Activated naive CD8-positive, alpha-beta T cell treated with anti-CD3 and anti-CD28 coated beads, Interleukin-2, amount 10 ng/mL, durations not matched to agents 7 days and 5 days (primary cell): ENCODE measurements at regions not wholly inside any gene's neighbourhood (a gene's known extent, or its start where the extent isn't known, plus 50 kb on each side); places are given as distances from the start of the nearest gene placed in this dataset.

Experiments
- ATAC-seq: fragments of 150-1000 bp; cut with Tn5 transposase; one replicate; pipeline ENCODE4 v1.10.0; 2021; ENCODE audit warnings: low read depth, moderate library complexity
- POLR2A ChIA-PET: fragments of 350-600 bp; sonication (Branson Sonifier 250); formaldehyde crosslinking; loops from one replicate; lab custom pipeline; 2021; ENCODE audit warnings: antibody characterized with exemption; lab: Charles Lee
- DNase-seq: peaks from one replicate; pipeline ENCODE4 v3.0.0; 2021
- H3K27ac Mint-ChIP-seq: one replicate; pipeline ENCODE4 v1.8.0; 2022; ENCODE audit warnings: mild to moderate bottlenecking, mixed read lengths
- H3K27me3 Mint-ChIP-seq: one replicate; pipeline ENCODE4 v1.8.0; 2022; ENCODE audit warnings: mild to moderate bottlenecking, moderate library complexity, mixed read lengths
- H3K36me3 Mint-ChIP-seq: one replicate; pipeline ENCODE4 v1.8.0; 2021; ENCODE audit warnings: mild to moderate bottlenecking, mixed read lengths
- H3K4me1 Mint-ChIP-seq: one replicate; pipeline ENCODE4 v1.8.0; 2021; ENCODE audit warnings: mixed read lengths
- H3K4me3 Mint-ChIP-seq: one replicate; pipeline ENCODE4 v1.8.0; 2022; ENCODE audit warnings: mild to moderate bottlenecking, moderate library complexity, mixed read lengths
- H3K9me3 Mint-ChIP-seq: one replicate; pipeline ENCODE4 v1.8.0; 2021; ENCODE audit warnings: mixed read lengths

DNA sequence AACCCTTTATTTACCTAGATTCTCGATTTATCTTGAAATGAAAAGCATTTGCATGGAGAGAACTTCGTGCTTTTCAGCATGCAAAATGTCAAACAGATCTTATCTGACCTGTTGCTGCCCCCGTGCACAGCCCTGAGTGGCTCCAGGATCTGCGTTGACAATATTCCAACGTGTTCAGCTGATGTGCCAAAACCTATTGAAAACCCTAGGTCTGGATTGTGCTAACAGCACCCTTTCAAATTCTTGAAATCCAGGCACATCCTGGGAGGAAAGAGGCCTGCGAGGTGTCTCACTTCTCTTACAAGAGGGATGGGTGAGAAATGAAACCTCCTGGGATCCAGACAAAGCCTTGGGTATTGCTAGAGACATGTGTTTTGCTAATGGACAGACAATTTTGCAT is 231.8 kb downstream of the MAP2K4 start:
- Mint-ChIP-seq H3K27ac (no peak overlapping the region), H3K4me1 (no peaks in the 10 kb centered on the region), H3K36me3 (no peaks in the 10 kb centered on the region), H3K9me3 (no peaks in the 10 kb centered on the region), H3K27me3 (no peaks in the 10 kb centered on the region), H3K4me3 (no peak overlapping the region)
- DNase-seq (no peak), ATAC-seq (no peak)
- POLR2A ChIA-PET, result no interaction called here

DNA sequence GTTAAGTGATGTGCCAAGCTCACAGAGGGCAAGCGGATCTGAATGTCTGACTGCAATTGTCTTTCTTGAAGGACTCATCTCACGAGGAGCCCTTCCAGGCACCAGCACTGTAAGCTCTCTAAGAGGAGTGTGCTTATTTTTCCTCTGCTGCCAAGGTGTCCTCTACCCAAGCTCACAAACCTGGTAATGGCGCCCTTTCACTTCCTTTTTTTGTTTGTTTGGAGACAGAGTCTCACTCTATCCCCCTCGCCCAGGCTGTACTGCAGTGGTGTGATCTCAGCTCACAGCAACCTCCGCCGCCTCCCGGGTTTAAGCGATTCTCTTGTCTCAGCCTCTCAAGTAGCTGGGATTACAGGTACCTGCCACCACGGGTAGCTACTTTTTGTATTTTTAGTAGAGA is 233.8 kb downstream of the MAP2K4 start:
- ATAC-seq, result no peak
- H3K4me3 Mint-ChIP-seq, result no peak overlapping the region
- POLR2A ChIA-PET, result no interaction called here

DNA sequence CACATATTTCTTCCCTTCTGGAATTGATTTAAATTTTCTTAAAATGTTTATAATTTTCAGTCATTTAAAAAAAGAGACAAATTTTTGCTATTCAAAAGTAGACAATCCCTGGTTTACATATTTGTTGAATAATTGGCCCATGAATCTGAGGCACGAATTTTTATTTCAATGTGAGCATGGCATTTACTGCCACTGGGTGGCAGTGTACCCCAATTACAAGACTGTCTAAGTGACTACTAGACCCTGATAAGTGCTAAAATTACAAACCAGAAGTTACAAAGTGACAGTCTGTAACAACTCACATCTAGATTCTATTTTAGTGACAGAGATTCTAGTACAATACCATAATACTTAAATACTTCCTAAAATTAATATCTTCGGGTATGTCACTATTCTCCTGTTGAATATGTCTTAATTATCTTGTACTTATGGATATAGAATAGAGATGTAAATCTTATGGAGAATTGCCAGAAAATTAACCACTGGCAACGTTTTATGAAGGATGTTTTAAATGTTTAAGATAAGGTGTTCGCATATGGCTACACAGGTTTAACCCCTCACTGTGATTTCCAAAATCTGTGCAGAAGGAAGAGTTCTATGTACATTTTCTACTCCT is 235.8 kb downstream of the MAP2K4 start:
- no peaks in the 10 kb centered on the region for H3K27me3 Mint-ChIP-seq
- no peaks in the 10 kb centered on the region for H3K4me1 Mint-ChIP-seq
- no peak overlapping the region for H3K4me3 Mint-ChIP-seq
- H3K27ac Mint-ChIP-seq, result no peak overlapping the region
- DNase-seq, result no peak
- POLR2A ChIA-PET, result no interaction called here
- H3K36me3 Mint-ChIP-seq, result no peaks in the 10 kb centered on the region
- ATAC-seq, result no peak
- no peaks in the 10 kb centered on the region for H3K9me3 Mint-ChIP-seq

More for the DNA sequence above, 233.8 kb downstream of the MAP2K4 start:
- Mint-ChIP-seq H3K4me1 (no peaks in the 10 kb centered on the region), H3K27me3 (no peaks in the 10 kb centered on the region), H3K27ac (no peak overlapping the region), H3K9me3 (no peaks in the 10 kb centered on the region), H3K36me3 (no peaks in the 10 kb centered on the region)
- no peak for DNase-seq

DNA sequence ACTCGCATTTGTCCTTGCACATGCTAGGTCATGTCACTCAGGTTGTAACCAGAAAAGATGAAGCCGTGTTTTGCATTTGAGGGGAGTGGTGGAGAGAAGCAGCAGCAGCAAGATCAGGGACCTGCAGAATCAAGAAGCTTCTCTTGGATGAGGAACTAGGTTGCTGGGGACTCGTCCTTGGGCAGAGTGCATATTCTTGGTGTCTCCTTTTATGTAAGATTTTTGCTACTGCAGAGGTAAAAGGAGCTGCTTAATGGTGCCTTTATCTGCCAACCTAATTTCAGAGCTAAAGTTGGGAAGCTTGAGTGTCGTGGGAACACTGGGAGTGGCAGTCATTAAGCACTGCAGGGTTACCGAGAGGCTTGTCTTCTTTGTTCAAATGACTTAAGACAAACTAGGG is 236.5 kb downstream of the MAP2K4 start:
- H3K27ac Mint-ChIP-seq, result no peak overlapping the region
- no peaks in the 10 kb centered on the region for H3K36me3 Mint-ChIP-seq
- no peak overlapping the region for H3K4me3 Mint-ChIP-seq
- DNase-seq (no peak), ATAC-seq (no peak)
- no peaks in the 10 kb centered on the region for H3K9me3 Mint-ChIP-seq
- H3K27me3 Mint-ChIP-seq, result no peaks in the 10 kb centered on the region
- no peaks in the 10 kb centered on the region for H3K4me1 Mint-ChIP-seq
- POLR2A ChIA-PET, result no interaction called here

DNA sequence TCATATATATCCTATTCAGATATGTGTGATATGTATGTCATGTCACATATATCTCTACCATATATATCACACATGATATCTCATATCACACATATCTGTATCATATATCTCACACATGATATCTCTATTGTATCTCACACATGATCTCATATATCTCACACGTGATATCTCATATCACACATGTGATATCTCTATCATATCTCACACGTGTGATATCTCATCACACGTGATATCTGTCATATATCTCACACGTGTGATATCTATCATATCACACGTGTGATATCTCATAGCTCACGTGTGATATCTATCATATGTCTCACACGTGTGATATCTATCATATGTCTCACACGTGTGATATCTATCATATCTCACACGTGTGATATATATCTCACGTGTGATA is 240.7 kb downstream of the MAP2K4 start:
- no peaks in the 10 kb centered on the region for H3K27me3 Mint-ChIP-seq
- H3K4me3 Mint-ChIP-seq, result no peak overlapping the region
- H3K4me1 Mint-ChIP-seq, result no peaks in the 10 kb centered on the region
- H3K9me3 Mint-ChIP-seq, result peaks cover 1% of the 10 kb centered on the region
- POLR2A ChIA-PET, result no interaction called here
- DNase-seq, result no peak
- H3K36me3 Mint-ChIP-seq, result no peaks in the 10 kb centered on the region
- no peak overlapping the region for H3K27ac Mint-ChIP-seq
- ATAC-seq, result no peak

DNA sequence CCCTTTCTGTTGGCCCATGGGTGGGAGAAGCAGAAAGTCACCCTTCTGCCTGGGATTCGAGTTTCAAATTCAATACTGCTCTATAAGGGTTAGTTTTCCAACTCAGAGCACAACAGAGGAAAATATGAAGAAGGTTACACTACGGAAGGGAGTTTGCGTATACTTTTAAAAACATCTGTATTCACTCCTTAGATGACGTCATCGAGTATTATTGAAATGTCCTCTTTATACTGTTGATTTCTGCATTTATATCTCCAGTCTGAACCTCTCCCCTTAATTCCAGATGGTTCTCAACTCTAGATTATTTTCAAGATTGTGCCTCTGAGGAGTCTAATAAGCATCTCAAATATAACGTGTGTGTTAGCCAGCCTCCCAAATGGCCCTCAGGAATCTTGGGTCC is 249.1 kb downstream of the MAP2K4 start:
- DNase-seq, result no peak
- no peaks in the 10 kb centered on the region for H3K9me3 Mint-ChIP-seq
- H3K36me3 Mint-ChIP-seq, result no peaks in the 10 kb centered on the region
- H3K27me3 Mint-ChIP-seq, result no peaks in the 10 kb centered on the region
- H3K4me3 Mint-ChIP-seq, result no peak overlapping the region
- POLR2A ChIA-PET, result no interaction called here
- H3K27ac Mint-ChIP-seq, result no peak overlapping the region
- no peaks in the 10 kb centered on the region for H3K4me1 Mint-ChIP-seq
- no peak for ATAC-seq

DNA sequence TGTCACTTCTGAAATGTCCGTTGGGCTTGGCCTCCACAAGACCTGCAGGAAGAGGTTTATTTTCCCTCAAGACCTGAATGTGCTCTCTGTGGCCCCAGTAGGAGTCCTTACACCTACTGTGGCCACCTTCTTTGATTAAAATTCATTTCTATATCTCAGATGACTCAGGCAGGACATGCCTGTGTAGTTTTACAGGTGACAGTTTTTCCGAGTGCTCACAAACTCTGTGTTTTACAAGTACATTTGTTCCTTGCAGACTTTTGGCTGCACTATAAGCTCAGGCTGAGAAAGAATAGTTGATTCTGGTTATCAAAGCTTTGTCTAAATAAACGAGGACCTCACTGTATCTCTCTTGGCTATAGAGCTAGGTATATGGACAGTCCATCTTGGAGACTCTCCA is 257.1 kb downstream of the MAP2K4 start:
- no peak overlapping the region for H3K4me3 Mint-ChIP-seq

DNA sequence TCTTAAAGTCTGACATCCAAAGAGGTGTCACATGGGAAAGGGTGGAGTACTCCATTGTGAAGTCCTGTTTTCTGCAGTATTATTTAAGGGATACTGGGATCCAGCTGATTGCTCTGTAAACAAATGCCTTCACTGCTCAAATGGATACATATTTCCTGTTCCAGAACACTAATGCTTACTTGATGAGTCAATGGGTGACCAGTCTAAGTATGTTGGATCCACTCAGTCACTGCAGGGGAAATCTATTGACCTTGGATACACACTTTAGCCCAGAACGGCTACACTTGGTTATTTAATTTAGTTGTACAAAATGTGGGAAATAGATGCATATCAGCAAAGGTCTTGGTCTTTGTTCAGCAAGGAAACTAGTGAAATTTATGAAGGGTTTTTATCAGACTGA is 261.4 kb downstream of the MAP2K4 start:
- no peak for DNase-seq
- Mint-ChIP-seq H3K36me3 (no peaks in the 10 kb centered on the region), H3K4me1 (no peaks in the 10 kb centered on the region), H3K4me3 (no peak overlapping the region), H3K27me3 (no peaks in the 10 kb centered on the region), H3K9me3 (no peaks in the 10 kb centered on the region), H3K27ac (no peak overlapping the region)
- POLR2A ChIA-PET, result no interaction called here
- no peak for ATAC-seq

More for the DNA sequence above, 257.1 kb downstream of the MAP2K4 start:
- POLR2A ChIA-PET, result no interaction called here
- no peaks in the 10 kb centered on the region for H3K9me3 Mint-ChIP-seq
- no peaks in the 10 kb centered on the region for H3K36me3 Mint-ChIP-seq
- DNase-seq (no peak), ATAC-seq (no peak)
- no peaks in the 10 kb centered on the region for H3K4me1 Mint-ChIP-seq
- H3K27me3 Mint-ChIP-seq, result no peaks in the 10 kb centered on the region
- H3K27ac Mint-ChIP-seq, result no peak overlapping the region

DNA sequence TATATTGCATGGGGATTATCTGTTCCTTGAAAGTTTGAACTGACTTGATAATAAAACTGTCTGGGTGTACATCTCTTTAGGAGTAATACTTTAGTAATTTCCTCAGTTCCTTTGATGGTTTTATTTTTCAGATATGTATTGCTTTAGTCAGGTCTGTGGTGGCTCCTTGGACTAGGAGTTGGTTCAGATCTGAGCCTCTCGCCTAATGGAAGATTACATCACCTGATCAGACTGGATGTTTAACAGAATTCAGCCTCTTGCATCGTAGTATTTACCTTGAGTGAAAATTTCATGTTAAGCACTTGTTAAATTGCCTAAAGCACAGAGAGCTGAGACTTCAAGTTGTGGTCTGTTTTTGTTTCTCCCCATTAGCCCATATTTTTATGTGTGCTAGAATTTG is 267.3 kb downstream of the MAP2K4 start:
- peaks cover 2% of the 10 kb centered on the region for H3K9me3 Mint-ChIP-seq
- no peaks in the 10 kb centered on the region for H3K36me3 Mint-ChIP-seq
- no peak for ATAC-seq
- no peak for DNase-seq
- H3K27ac Mint-ChIP-seq, result no peak overlapping the region
- POLR2A ChIA-PET, result no interaction called here
- no peaks in the 10 kb centered on the region for H3K27me3 Mint-ChIP-seq
- H3K4me1 Mint-ChIP-seq, result no peaks in the 10 kb centered on the region
- no peak overlapping the region for H3K4me3 Mint-ChIP-seq

DNA sequence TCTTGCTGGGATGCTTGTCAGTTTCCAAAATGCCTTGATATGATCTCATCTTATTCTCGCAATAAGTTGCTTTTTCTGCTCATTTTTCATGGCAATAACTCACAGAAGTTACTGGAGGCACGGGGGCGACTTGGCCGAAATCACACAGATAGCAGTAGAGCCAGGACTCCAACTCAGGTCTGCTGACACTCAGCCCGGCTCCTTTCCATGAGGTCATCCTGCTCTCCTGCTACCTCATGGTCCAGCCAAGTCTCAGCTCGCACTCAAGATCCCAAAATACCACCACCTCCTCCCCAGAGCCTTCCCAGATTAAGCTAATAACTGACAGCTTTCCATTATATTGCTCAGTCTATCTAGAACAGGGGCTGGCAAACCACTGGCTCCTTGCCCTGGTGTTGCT is 269.5 kb downstream of the MAP2K4 start:
- no peak overlapping the region for H3K4me3 Mint-ChIP-seq
- no peak for ATAC-seq
- no peaks in the 10 kb centered on the region for H3K27me3 Mint-ChIP-seq
- POLR2A ChIA-PET, result no interaction called here
- H3K9me3 Mint-ChIP-seq, result peaks cover 3% of the 10 kb centered on the region
- no peak overlapping the region for H3K27ac Mint-ChIP-seq
- no peak for DNase-seq
- H3K36me3 Mint-ChIP-seq, result no peaks in the 10 kb centered on the region
- H3K4me1 Mint-ChIP-seq, result no peaks in the 10 kb centered on the region

DNA sequence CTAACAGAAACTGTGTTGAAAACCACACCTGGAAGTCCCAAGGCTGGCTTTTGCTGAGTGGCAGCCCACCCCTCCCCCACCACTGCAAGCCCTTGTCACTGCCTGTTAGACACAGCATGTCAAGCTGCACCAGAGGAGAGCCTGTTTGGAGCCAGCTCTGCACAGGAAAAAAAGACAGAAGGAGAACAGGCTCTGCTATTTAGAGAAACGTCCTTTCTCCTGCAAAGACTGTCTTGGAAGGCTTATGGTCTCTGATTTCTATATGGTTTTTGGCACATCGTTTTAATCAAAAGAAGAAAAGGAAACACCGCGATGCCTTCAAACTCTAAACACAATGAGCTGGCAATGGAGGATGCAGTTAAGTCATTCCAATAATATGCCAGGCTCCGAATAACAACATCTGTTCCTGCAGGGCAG is 275.5 kb downstream of the MAP2K4 start:
- ATAC-seq, result no peak
- peaks cover 3% of the 10 kb centered on the region for H3K9me3 Mint-ChIP-seq
- no peaks in the 10 kb centered on the region for H3K36me3 Mint-ChIP-seq
- H3K4me1 Mint-ChIP-seq, result no peaks in the 10 kb centered on the region
- no peaks in the 10 kb centered on the region for H3K27me3 Mint-ChIP-seq
- DNase-seq, result no peak
- H3K27ac Mint-ChIP-seq, result no peak overlapping the region
- H3K4me3 Mint-ChIP-seq, result no peak overlapping the region
- POLR2A ChIA-PET, result no interaction called here

DNA sequence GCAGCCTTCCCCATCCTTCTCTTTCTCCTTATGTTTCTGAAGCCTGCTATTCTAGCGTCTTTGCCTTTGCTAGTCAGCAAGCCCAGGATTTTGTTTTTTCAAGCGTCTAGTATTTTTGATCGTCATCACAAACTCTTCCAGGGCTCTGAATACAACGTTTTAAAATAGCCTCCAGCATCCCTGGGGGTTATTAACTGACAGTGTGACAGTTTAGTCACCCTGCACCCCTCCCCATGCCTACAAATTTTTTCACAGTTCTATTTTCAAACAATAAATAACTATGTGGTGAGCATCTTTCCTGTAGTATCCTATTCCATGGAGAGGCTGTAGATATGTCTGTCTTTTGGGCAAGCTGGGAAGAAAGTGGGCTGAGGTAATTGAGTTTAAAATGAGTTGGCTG is 280.9 kb downstream of the MAP2K4 start:
- DNase-seq (no peak), ATAC-seq (no peak)
- H3K4me3 Mint-ChIP-seq, result no peak overlapping the region
- no peaks in the 10 kb centered on the region for H3K9me3 Mint-ChIP-seq
- no peaks in the 10 kb centered on the region for H3K27me3 Mint-ChIP-seq
- no peak overlapping the region for H3K27ac Mint-ChIP-seq
- H3K4me1 Mint-ChIP-seq, result no peaks in the 10 kb centered on the region
- POLR2A ChIA-PET, result no interaction called here
- no peaks in the 10 kb centered on the region for H3K36me3 Mint-ChIP-seq

DNA sequence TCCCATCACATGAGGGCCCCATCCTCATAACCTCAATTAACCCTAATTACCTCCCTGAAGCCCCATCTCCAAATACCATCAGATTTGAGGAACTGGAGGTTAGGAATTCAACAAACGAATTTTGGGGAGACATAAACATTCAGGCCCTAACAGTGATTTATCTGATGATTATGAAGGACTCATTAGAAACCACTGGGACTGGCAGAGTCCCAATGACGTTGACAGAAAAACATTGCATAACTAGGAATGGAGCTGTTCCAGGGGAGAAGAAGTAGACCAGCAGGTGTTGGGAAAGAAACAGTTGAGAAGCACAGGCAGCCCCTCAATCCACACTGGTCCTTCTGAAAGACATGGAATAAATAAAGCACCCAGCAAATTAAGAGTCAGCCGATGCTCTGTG is 282.0 kb downstream of the MAP2K4 start:
- Mint-ChIP-seq H3K27ac (no peak overlapping the region), H3K36me3 (no peaks in the 10 kb centered on the region), H3K27me3 (peaks cover 2% of the 10 kb centered on the region), H3K4me1 (no peaks in the 10 kb centered on the region), H3K9me3 (no peaks in the 10 kb centered on the region), H3K4me3 (no peak overlapping the region)
- POLR2A ChIA-PET, result no interaction called here
- DNase-seq, result no peak
- no peak for ATAC-seq

DNA sequence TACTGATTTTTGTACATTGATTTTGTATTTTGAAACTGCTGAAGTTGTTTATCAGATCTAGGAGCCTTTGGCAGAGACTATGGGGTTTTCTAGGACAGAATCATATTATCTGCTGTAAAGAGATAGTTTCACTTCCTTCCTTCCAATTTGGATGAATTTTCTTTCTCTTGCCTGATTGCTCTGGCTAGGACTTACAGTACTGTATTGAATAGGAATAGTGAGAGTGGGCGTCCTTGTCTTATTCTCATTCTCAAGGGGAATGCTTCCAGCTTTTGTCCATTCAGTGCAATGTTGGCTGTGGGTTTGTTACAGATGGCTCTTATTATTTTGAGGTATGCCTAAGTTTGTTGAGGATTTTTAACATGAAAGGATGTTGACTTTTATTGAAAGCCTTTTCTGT is 290.1 kb downstream of the MAP2K4 start:
- DNase-seq, result no peak
- no peaks in the 10 kb centered on the region for H3K4me1 Mint-ChIP-seq
- POLR2A ChIA-PET, result no interaction called here
- no peak overlapping the region for H3K27ac Mint-ChIP-seq
- no peak overlapping the region for H3K4me3 Mint-ChIP-seq
- H3K27me3 Mint-ChIP-seq, result peaks cover 2% of the 10 kb centered on the region
- H3K36me3 Mint-ChIP-seq, result no peaks in the 10 kb centered on the region
- H3K9me3 Mint-ChIP-seq, result peaks cover 11% of the 10 kb centered on the region
- no peak for ATAC-seq

DNA sequence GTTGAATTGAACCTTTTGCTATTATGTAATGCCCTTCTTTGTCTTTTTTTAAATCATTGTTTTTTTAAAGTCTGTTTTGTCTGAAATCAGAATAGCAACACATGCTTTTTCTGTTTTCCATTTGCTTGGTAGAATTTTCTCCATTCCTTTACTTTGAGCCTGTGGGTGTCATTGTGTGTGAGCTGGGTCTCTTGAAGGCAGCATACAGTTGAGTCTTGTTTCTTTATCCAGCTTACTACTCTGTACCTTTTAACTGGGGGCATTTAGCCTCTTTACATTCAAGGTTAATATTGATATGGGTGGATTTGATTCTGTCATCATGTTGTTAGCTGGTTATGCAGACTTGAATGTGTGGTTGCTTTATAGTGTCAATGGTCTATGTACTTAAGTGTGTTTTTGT is 292.0 kb downstream of the MAP2K4 start:
- no peak for ATAC-seq

More for the DNA sequence above, 292.0 kb downstream of the MAP2K4 start:
- H3K9me3 Mint-ChIP-seq, result peaks cover 11% of the 10 kb centered on the region
- H3K36me3 Mint-ChIP-seq, result no peaks in the 10 kb centered on the region
- no peaks in the 10 kb centered on the region for H3K27me3 Mint-ChIP-seq
- no peak overlapping the region for H3K27ac Mint-ChIP-seq
- no peak overlapping the region for H3K4me3 Mint-ChIP-seq
- no peak for DNase-seq
- POLR2A ChIA-PET, result no interaction called here
- H3K4me1 Mint-ChIP-seq, result no peaks in the 10 kb centered on the region
